Peyer's patch (tissue), 4 donors: ENCODE measurements at regions not wholly inside any gene's neighbourhood (a gene's known extent, or its start where the extent isn't known, plus 50 kb on each side); places are given as distances from the start of the nearest gene placed in this dataset.

Experiments
- CTCF ChIP-seq, 6 experiments: fragments of 450-650 bp in 4 of 6; fragments of 200-600 bp in 2 of 6; sonication (generic) in 1 of 6; IDR thresholded peaks; one replicate each; pipeline ENCODE4 v1.5.1; 2017 to 2019; ENCODE audit warnings: antibody characterized with exemption in 6 of 6, mild to moderate bottlenecking in 3 of 6, moderate library complexity in 1 of 6
- POLR2A ChIP-seq, 2 donors: fragments of 450-650 bp; IDR thresholded peaks; one replicate each; pipeline ENCODE4 v1.5.1; 2017; ENCODE audit warnings: antibody characterized with exemption in 2 of 2, mild to moderate bottlenecking in 2 of 2, moderate library complexity in 2 of 2

DNA sequence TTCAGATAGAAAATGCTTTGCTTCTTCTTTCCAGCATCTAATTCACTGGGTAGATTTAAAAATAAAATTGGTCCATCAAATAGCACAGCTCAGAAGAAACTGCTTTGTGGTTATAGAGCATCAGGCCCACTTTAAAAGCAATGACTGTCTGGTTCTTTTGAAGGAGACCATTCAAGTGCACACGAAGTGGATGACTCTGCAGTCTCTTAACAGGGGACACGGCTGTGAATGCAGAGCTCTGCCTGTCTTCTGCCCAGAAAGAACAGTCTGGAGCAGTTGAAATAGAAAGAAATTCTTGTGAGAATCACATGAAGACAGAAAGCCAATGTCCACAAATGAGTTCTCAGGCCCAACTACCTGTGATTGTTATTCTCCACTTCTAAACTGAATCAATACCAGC lies 138.7 kb upstream of the PLEKHA5 start:
- TF ChIP-seq CTCF (IDR thresholded peaks at IDR 0.05) (no peak), POLR2A (IDR thresholded peaks at IDR 0.05) (no peak)
